PC-9 (cell line): ENCODE measurements at regions not wholly inside any gene's neighbourhood (a gene's known extent, or its start where the extent isn't known, plus 50 kb on each side); places are given as distances from the start of the nearest gene placed in this dataset.

ENCODE experiments used
- CTCF ChIP-seq: fragments of 200-600 bp; sonication (generic); conservative IDR thresholded peaks from 2 replicates; pipeline ENCODE4 v1.6.1; 2017; ENCODE audit warnings: mixed run types, antibody characterized with exemption, mild to moderate bottlenecking, moderate library complexity
- EZH2 ChIP-seq: fragments of 200-600 bp; sonication (generic); IDR thresholded peaks from 2 replicates; pipeline ENCODE4 v1.8.0; 2017; ENCODE audit warnings: antibody characterized with exemption, low read depth

GRCh38 chr20:57795342-57795697 lies 85.5 kb upstream of the PMEPA1 start:
- no peak for TF ChIP-seq CTCF
- TF ChIP-seq EZH2, result no peak
